ENCODE measurements at regions not wholly inside any gene's neighbourhood (a gene's known extent, or its start where the extent isn't known, plus 50 kb on each side); places are given as distances from the start of the nearest gene placed in this dataset.
"Not testable (repeated sequence)": the region's sequence is repeated elsewhere in the genome, so short reads cannot be mapped to it uniquely, and the experiment has no call there.

DNA sequence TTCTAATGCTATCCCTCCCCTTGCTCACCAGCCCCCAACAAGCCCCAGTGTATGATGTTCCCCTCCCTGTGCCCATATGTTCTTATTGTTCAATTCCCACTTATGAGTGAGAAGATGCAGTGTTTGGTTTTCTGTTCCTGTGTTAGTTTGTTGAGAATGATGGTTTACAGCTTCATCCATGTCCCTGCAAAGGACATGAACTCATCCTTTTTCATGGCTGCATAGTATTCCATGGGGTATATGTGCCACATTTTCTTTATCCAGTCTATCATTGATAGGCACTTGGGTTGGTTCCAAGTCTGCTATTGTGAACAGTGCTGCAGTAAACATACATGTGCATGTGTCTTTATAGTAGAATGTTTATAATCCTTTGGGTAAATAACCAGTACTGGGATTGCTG lies 480.2 kb upstream of the PTCHD4 start:
- DNase-seq, result not testable (repeated sequence)

DNA sequence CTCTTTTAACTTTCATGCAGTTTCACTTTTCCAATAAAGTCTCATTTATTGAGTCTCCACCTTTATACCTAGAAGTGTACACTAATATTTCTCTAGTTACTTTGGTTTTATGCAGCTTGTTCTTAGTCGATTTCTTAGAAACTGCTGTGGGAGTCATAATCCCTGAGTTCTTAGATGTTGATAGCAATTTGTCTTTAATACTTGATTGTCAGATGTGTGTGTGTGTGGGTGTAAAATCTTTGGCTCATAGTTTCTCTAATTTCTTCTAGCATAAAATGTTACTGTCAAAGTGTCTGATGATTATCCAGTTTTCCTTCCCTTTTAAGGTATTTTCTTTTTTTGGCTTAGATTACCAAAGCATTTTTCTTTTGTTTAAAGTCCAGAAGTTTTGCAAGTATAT lies 473.8 kb upstream of the PTCHD4 start:
- no peak for DNase-seq

- DNase-seq, result no peak
Observed at GRCh38 chr6:48570656-48571055, 459.7 kb upstream of the PTCHD4 start.

DNA sequence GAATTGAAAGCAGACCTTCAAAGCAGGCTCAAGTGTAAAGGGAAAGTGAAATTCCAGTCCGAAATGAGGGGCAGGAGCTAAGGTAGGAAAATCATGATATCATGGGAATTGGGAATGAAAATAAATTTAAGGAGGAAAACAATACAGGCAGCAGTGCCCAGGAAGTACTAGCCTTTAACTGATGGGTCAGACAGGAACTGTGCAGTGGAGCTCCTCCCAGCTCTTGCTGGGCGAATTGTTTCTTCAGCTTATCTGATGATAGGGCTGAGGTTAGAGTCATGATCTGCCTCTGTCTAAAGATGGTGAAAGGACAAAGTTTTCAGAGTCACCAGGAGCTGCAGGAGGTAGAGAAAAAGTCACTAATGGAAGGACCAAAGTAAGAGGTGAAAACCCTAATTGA lies 457.9 kb upstream of the PTCHD4 start:
- DNase-seq, result no peak

DNA sequence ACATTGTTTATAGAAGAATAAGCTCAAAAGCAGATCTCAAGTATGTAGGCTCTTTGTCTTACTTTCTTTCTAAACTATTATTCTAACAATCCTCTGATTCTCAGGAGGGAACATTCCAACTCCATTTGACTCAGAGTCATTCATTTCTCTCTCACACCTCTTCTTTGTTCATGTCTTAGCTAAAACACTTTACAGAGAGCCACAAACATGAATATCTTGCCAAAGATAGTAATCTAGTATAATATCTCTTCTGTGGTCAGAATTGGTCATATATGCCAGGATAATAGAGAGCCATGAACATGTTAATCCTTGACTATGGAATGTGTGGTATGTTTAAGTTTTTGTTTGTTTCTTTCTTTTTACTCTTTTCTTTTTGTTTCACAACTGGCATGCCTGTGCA lies 456.0 kb upstream of the PTCHD4 start:
- DNase-seq, result no peak

- DNase-seq, result no peak
Observed at GRCh38 chr6:48564036-48564820, 453.2 kb upstream of the PTCHD4 start.

DNA sequence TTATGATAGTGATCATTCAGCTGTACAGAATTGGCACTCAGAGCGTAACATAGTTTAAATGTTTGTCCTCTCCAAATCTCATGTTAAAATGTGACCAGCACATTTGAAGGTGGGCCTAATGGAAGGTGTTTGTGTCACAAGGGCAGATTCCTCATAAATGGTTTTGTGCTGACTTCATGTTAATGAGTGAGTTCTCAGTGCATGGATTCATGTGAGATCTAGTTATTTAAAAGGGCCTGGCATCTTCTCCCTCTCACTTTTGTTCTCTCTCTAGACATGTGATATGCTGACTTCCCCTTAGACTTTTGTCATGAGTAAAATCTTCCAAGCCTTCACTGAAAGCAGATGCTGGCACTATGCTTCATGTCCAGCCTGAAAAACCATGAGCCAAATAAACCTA lies 452.4 kb upstream of the PTCHD4 start:
- DNase-seq, result no peak

GRCh38 chr6:48560408-48560807 lies 449.4 kb upstream of the PTCHD4 start:
- DNase-seq, result no peak

GRCh38 chr6:48553467-48554189 lies 442.6 kb upstream of the PTCHD4 start:
- DNase-seq, result no peak

- DNase-seq, result no peak
Observed at GRCh38 chr6:48552905-48553304, 441.9 kb upstream of the PTCHD4 start.

DNA sequence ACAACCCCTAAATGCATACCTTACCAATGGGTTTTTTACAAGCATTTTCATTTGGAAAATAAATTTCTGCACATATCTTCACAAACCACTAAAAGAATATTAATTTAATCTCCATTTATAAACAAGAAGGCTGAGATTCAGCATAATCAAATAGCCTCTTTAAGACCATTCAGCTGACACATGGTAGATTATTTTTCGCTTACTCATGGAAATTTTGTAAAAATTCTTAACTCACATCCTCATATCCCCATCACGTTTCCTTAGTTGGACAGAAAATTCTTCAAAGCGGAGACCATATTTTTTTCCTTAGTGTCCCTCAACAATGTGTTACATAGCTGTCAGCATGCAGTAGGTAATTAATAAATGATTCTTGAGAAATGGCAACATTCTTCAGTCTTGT lies 439.6 kb upstream of the PTCHD4 start:
- DNase-seq, result no peak

GRCh38 chr6:48542191-48542590 lies 431.2 kb upstream of the PTCHD4 start:
- no peak for DNase-seq

DNA sequence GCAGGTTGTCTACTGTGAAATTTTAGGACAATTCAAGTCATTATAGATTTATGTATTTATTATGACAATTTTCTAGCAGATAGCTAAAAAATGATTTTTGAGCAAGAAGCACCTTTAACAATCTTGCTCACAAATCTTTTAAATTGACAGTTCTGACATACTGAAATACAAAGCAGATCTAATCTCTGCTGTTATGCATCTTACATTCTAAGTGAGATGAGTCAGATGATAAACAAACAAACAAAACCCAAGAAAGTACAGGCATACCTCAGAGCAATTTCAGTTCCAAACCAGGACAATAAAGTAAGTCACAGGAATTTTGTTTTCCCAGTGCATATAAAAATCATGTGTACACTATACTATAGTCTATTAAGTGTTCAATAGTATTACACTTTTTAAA lies 430.7 kb upstream of the PTCHD4 start:
- DNase-seq, result no peak

DNA sequence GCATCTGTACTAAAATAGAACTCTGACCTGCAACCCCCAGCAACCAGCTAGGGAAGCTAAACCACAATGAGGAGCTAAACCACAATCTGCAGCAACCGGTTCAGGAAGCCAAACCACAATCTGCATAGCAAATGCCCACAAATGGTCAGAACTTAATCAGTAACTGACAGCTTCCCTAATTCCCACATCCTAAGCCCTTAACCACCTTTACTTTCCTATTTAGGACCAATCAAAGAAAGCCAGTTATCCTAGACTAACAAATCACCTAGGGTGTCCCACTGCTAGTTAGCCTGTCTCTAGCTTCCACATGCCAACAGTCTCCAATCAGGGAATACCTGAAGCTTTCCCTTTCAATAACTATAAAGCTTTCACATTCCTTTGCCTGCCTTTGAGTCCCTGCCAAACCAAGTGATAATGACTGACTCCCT lies 424.6 kb upstream of the PTCHD4 start:
- DNase-seq, result no peak

- not testable (repeated sequence) for DNase-seq
Observed at GRCh38 chr6:48530978-48531377, 420.0 kb upstream of the PTCHD4 start.

- no peak for DNase-seq
Observed at GRCh38 chr6:48525849-48526248, 414.9 kb upstream of the PTCHD4 start.

GRCh38 chr6:48520951-48521350 lies 410.0 kb upstream of the PTCHD4 start:
- no peak for DNase-seq

DNA sequence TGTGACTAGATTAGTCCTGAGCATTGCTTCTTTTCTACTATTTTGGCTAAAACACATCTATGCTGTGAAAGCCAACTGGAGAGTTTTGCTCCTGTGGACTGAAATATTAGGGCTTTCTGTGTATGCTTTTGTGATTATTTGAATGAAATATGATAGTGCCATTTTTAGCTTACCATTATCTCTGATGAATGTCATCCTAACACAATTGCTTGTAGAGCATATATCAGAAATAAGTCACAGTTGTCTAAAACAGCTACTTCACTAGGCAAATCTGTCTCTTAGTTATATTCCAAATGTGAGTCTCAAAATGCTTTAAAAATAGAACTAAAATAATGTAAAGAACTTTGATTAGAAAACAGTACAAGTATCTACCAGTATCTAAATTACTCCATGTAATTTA lies 401.4 kb upstream of the PTCHD4 start:
- DNase-seq, result no peak

DNA sequence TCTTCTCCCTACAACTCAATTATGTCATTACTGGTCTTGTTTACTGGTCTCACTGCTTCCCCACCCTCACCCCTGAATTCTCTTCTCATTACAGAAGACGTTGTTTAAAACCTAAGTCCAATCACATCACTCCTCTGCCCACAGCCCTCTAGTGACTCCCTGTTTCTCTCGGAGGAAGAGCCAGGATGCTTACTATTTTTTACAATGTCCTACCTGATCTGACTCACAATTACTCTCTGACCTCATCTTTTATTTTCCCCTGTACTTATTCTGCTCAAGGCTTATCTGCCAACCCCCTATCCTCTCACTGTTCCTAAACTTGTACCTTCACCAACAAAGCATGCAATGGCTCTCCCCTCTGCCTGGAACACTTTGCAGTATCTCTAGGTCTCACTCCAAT lies 400.4 kb upstream of the PTCHD4 start:
- DNase-seq, result no peak

DNA sequence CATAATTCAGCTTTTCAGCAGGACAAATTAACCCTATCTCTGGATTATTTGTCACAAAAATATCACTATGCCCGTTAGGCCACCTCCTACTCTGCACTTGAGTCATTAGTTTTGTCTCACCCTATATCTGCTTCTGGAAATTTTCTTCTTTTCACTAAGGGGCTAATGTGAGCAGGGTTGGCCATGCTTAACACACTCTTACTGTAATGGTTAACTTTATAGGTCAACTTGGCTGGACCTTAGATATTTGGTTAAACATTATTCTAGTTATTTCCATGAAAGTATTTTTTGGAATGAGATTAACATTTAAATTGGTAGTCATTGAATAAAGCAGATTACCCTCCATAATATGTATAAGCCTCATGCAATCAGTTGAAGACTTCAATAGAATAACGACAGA lies 394.6 kb upstream of the PTCHD4 start:
- DNase-seq, result no peak

DNA sequence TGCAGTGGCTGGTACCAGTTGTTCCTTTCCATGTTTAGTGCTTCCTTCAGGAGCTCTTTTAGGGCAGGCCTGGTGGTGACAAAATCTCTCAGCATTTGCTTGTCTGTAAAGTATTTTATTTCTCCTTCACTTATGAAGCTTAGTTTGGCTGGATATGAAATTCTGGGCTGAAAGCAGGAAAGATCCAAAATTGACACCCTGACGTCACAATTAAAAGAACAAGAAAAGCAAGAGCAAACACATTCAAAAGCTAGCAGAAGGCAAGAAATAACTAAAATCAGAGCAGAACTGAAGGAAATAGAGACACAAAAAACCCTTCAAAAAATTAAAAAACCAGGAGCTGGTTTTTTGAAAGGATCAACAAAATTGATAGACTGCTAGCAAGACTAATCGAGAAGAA lies 382.4 kb upstream of the PTCHD4 start:
- not testable (repeated sequence) for DNase-seq

DNA sequence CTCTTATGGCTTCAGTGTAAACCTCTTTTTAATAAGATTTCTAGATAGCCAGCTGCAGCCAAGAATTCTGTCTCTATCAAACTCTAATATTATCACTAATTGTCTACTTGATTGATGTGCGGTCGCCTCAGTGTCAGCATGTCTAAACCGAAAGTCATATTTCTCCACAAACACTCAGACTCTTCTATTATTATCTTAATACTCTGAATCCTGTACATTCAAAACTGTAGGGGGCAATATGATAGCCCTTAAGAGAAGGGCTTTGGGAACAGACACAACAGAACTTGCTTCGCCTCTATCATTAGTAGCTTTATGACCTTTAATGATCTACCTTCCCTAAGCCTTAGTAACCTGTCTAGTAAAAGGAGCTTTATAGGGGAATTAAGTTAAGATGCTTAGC lies 379.7 kb upstream of the PTCHD4 start:
- no peak for DNase-seq

- no peak for DNase-seq
Observed at GRCh38 chr6:48486876-48487275, 375.9 kb upstream of the PTCHD4 start.

DNA sequence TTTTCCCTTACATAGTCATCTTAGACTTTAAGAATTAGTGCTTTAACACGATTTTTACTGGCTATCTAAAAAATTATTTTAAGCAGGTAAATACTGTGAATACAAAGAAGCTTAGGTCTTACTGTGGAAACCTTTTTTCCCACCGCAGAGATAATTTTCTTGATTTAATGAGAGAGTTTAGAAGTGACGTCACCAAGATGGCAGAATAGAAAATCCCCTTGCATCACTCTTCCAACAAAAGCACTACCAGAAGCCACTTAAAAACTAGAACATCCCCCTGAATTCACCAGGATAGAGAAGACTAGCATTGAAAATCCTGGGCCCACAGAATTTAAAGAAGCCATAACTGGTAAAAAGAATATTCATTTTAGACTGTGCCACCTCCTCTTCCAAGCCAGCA lies 375.4 kb upstream of the PTCHD4 start:
- DNase-seq, result no peak

DNA sequence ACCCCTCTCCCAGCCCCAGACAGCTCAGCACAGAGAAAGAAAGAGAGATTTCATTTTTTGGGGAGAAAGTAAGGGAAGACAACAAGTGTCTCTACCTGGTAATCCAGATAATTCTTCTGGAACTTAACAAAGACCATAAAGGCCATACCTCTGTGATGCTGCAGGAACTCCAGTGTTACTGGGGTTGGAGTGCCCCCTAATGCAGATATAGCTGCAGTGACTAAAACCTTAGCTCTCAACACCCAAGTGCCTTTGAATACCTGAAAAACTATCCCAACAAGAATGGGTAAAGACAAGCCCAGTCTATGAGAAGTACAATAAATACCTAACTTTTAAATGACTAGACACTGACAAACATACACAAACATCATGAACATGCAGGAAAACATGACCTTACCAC lies 365.3 kb upstream of the PTCHD4 start:
- no peak for DNase-seq

Measured in NCI-H510A treated with DMSO at 0.1 percent for 48 hours (cell line).